A549 (cell line): ENCODE measurements at regions not wholly inside any gene's neighbourhood (a gene's known extent, or its start where the extent isn't known, plus 50 kb on each side); places are given as distances from the start of the nearest gene placed in this dataset.

ENCODE experiments used
- ATAC-seq, 2 experiments: fragments of 200-7000 bp in 1 of 2; fragments of >200 bp in 1 of 2; cut with Nextera tagmentation in 1 of 2; cut with Tn5 transposase in 1 of 2; 3 replicates each; pipeline versions ENCODE4 v1.8.0 to v1.9.1; 2018 to 2020; ENCODE audit warnings: mild to moderate bottlenecking in 1 of 2, moderate library complexity in 1 of 2
- CTCF ChIA-PET: fragments of 300-600 bp; sonication (Branson Sonifier 250); formaldehyde crosslinking; extraction: SDS; loops from one replicate; lab custom pipeline; 2021; ENCODE audit warnings: antibody characterized with exemption, inconsistent platforms; lab: Yijun Ruan, JAX
- POLR2A ChIA-PET: fragments of 350-600 bp; formaldehyde crosslinking; extraction: SDS; loops from one replicate; lab custom pipeline; 2021; ENCODE audit warnings: antibody characterized with exemption, inconsistent platforms; lab: Yijun Ruan, JAX
- DNase-seq, 2 experiments: peaks; one replicate each; pipeline versions ENCODE4 v3.0.0 to v3.0.0-alpha.2; 2011 to 2016; ENCODE audit warnings: low read depth in 1 of 2, low spot score in 1 of 2
- FAIRE-seq: peaks from 2 replicates; lab custom pipeline; 2011; peaks lifted over from hg19 to GRCh38; lab: Jason Lieb, UNC
- H3K27ac ChIP-seq, 2 experiments: fragments of >200 bp; sonication (Bioruptor Twin); formaldehyde crosslinking; 3 replicates each; pipeline ENCODE4 v1.5.1; 2016 to 2017
- H3K4me1 ChIP-seq: fragments of >200 bp; sonication (Bioruptor Twin); formaldehyde crosslinking; 3 replicates; pipeline ENCODE4 v1.6.1; 2016
- H3K4me2 ChIP-seq: fragments of >200 bp; sonication (Bioruptor Twin); formaldehyde crosslinking; 3 replicates; pipeline ENCODE4 v1.6.1; 2016
- H3K4me3 ChIP-seq: fragments of >200 bp; sonication (Bioruptor Twin); formaldehyde crosslinking; 3 replicates; pipeline ENCODE4 v1.5.1; 2016
- H3K9me3 ChIP-seq: fragments of >200 bp; sonication (Bioruptor Twin); formaldehyde crosslinking; 3 replicates; pipeline ENCODE4 v1.6.1; 2016
- BHLHE40 ChIP-seq: IDR thresholded peaks from 2 replicates; pipeline ENCODE4 v1.6.1; 2012; ENCODE audit warnings: low read depth, low read length, inconsistent platforms
- CHD2 ChIP-seq: fragments of 150-350 bp; IDR thresholded peaks from 2 replicates; pipeline ENCODE4 v1.6.1; 2014; ENCODE audit warnings: low read length; ENCODE audit not compliant: partially characterized antibody
- CTCF ChIP-seq: fragments of >200 bp; sonication (Bioruptor Twin); formaldehyde crosslinking; IDR thresholded peaks from 3 replicates; pipeline ENCODE4 v1.5.1; 2016
- ELK1 ChIP-seq: fragments of 150-350 bp; IDR thresholded peaks from 2 replicates; pipeline ENCODE4 v1.6.1; 2014; ENCODE audit warnings: low read depth, mild to moderate bottlenecking, low read length
- EP300 ChIP-seq, 2 experiments: fragments of >200 bp; sonication (Bioruptor Twin); formaldehyde crosslinking; IDR thresholded peaks; 2 replicates in 1 of 2; 3 replicates in 1 of 2; pipeline ENCODE4 v1.6.1; 2016 to 2017
- ESRRA ChIP-seq: fragments of 150-350 bp; IDR thresholded peaks from 2 replicates; pipeline ENCODE4 v1.6.1; 2014; ENCODE audit warnings: mild to moderate bottlenecking, low read length, borderline replicate concordance
- FOSB ChIP-seq: fragments of 250-450 bp; sonication (Bioruptor Pico); IDR thresholded peaks from 2 replicates; pipeline ENCODE4 v1.5.0; 2020; ENCODE audit warnings: mild to moderate bottlenecking, moderate library complexity
- FOSL2 ChIP-seq, 2 experiments: fragments of 450-650 bp in 1 of 2; fragments of >200 bp in 1 of 2; sonication (Bioruptor Twin) in 1 of 2; formaldehyde crosslinking; IDR thresholded peaks; 2 replicates each; pipeline versions ENCODE4 v1.5.0 to v1.6.1; 2016 to 2020; ENCODE audit warnings: mild to moderate bottlenecking in 1 of 2, moderate library complexity in 1 of 2
- FOXS1 ChIP-seq: fragments of 250-450 bp; sonication (Bioruptor Pico); IDR thresholded peaks from 2 replicates; pipeline ENCODE4 v1.5.0; 2020; ENCODE audit warnings: mild to moderate bottlenecking, moderate library complexity
- GATA3 ChIP-seq: IDR thresholded peaks from 2 replicates; pipeline ENCODE4 v1.6.1; 2012; ENCODE audit warnings: borderline replicate concordance
- HDAC2 ChIP-seq: fragments of 200-600 bp; sonication (generic); IDR thresholded peaks from 2 replicates; pipeline ENCODE4 v1.6.1; 2016
- HMGXB4 ChIP-seq: fragments of 250-450 bp; sonication (Bioruptor Pico); IDR thresholded peaks from 2 replicates; pipeline ENCODE4 v1.5.0; 2021; ENCODE audit warnings: mild to moderate bottlenecking, moderate library complexity, borderline replicate concordance
- JUNB ChIP-seq: fragments of >200 bp; sonication (Bioruptor Twin); formaldehyde crosslinking; IDR thresholded peaks from 2 replicates; pipeline ENCODE4 v1.6.1; 2016
- KDM1A ChIP-seq: fragments of 200-600 bp; sonication (generic); IDR thresholded peaks from 2 replicates; pipeline ENCODE4 v1.6.1; 2016; ENCODE audit warnings: low read depth, mild to moderate bottlenecking
- PBX3 ChIP-seq: IDR thresholded peaks from 2 replicates; pipeline ENCODE4 v1.6.1; 2012
- PHF8 ChIP-seq: fragments of 200-600 bp; sonication (generic); IDR thresholded peaks from 2 replicates; pipeline ENCODE4 v1.6.1; 2016; ENCODE audit warnings: low read depth, mild to moderate bottlenecking, antibody characterized with exemption, moderate library complexity, borderline replicate concordance
- POLR2A ChIP-seq: IDR thresholded peaks from 2 replicates; pipeline ENCODE4 v1.6.1; 2012; ENCODE audit warnings: mild to moderate bottlenecking, low read length
- RFX5 ChIP-seq: fragments of 450-650 bp; IDR thresholded peaks from 2 replicates; pipeline ENCODE4 v1.7.1; 2014; ENCODE audit warnings: antibody characterized with exemption, mild to moderate bottlenecking, moderate library complexity
- SMC3 ChIP-seq: fragments of >200 bp; sonication (Bioruptor Twin); formaldehyde crosslinking; IDR thresholded peaks from 3 replicates; pipeline ENCODE4 v1.6.1; 2018; ENCODE audit warnings: inconsistent platforms
- SREBF2 ChIP-seq: fragments of 450-650 bp; IDR thresholded peaks from 2 replicates; pipeline ENCODE4 v1.6.1; 2014; ENCODE audit warnings: mild to moderate bottlenecking, moderate library complexity
- TFCP2L1 ChIP-seq: fragments of 250-450 bp; sonication (Bioruptor Pico); IDR thresholded peaks from 2 replicates; pipeline ENCODE4 v1.5.0; 2021; ENCODE audit warnings: mild to moderate bottlenecking
- ZC3H11A ChIP-seq: fragments of 450-650 bp; IDR thresholded peaks from 2 replicates; pipeline ENCODE4 v1.6.1; 2014; ENCODE audit warnings: antibody characterized with exemption, mild to moderate bottlenecking
- ZFP36 ChIP-seq: fragments of 450-650 bp; IDR thresholded peaks from 2 replicates; pipeline ENCODE4 v1.6.1; 2014; ENCODE audit warnings: borderline replicate concordance; ENCODE audit not compliant: partially characterized antibody
- ZNF302 ChIP-seq: fragments of 250-450 bp; sonication (Bioruptor Pico); IDR thresholded peaks from 2 replicates; pipeline ENCODE4 v1.9.0; 2021; ENCODE audit warnings: inconsistent platforms, mild to moderate bottlenecking, moderate library complexity
- ZSCAN20 ChIP-seq: fragments of 250-450 bp; sonication (Bioruptor Pico); IDR thresholded peaks from 2 replicates; pipeline ENCODE4 v1.8.0; 2022; ENCODE audit warnings: mild to moderate bottlenecking, moderate library complexity
- whole genome bisulfite sequencing: methylation state at CpG from one replicate; pipeline ENCODE4 v1.1.6; 2017; ENCODE audit errors: missing lambda C conversion rate; 5-methylcytosine and 5-hydroxymethylcytosine counted together

- H3K4me2 ChIP-seq: no peak overlapping the region
- no peak overlapping the region for H3K4me3 ChIP-seq
- CTCF ChIA-PET: no interaction called here
- 0% methylated on average over 1 of the region's 4 CpGs for WGBS
- FAIRE-seq (no peak), DNase-seq (no peak), ATAC-seq (no peak)
- H3K4me1 ChIP-seq: no peaks in the 10 kb centered on the region
- no peak for TF ChIP-seq ZNF302 (CRISPR knock-in tag)
- TF ChIP-seq EP300 (IDR thresholded peaks at IDR 0.05): no peak
- TF ChIP-seq CTCF: no peak
- no peaks in the 10 kb centered on the region for H3K9me3 ChIP-seq
- H3K27ac ChIP-seq: no peak overlapping the region
- POLR2A ChIA-PET: no interaction called here
Observed at GRCh38 chr1:95701450-95702173, 467.6 kb downstream of the RWDD3 start.

GRCh38 chr1:95703046-95703445, 469.0 kb downstream of the RWDD3 start:
- TF ChIP-seq GATA3 (no peak), ELK1 (no peak), SREBF2 (no peak), BHLHE40 (no peak), FOSL2 (IDR thresholded peaks at IDR 0.05) (no peak), FOSL2 (CRISPR knock-in tag; IDR thresholded peaks at IDR 0.05) (no peak), PHF8 (no peak), TFCP2L1 (CRISPR knock-in tag) (no peak), ZC3H11A (no peak)
- no peak overlapping the region for H3K4me2 ChIP-seq
- POLR2A ChIA-PET: no interaction called here
- no peaks in the 10 kb centered on the region for H3K9me3 ChIP-seq
- CTCF ChIA-PET: no interaction called here
- ATAC-seq (no peak), FAIRE-seq (no peak), DNase-seq (no peak)
- H3K4me3 ChIP-seq: no peak overlapping the region
- H3K27ac ChIP-seq: no peak overlapping the region
- H3K4me1 ChIP-seq: no peaks in the 10 kb centered on the region

GRCh38 chr1:95716097-95716496, 482.1 kb downstream of the RWDD3 start:
- CTCF ChIA-PET: no interaction called here
- no peak for FAIRE-seq
- WGBS: 2% methylated on average over 3 of the region's 3 CpGs
- POLR2A ChIA-PET: no interaction called here
- Histone ChIP-seq H3K4me2 (no peak overlapping the region), H3K27ac (no peak overlapping the region), H3K4me1 (no peaks in the 10 kb centered on the region), H3K9me3 (no peaks in the 10 kb centered on the region), H3K4me3 (no peak overlapping the region)
- ATAC-seq: no peak
- DNase-seq: no peak
- TF ChIP-seq RFX5: no peak

GRCh38 chr1:95716550-95716949, 482.5 kb downstream of the RWDD3 start:
- no peaks in the 10 kb centered on the region for H3K4me1 ChIP-seq
- H3K27ac ChIP-seq: no peak overlapping the region
- TF ChIP-seq FOXS1 (CRISPR knock-in tag) (no peak), CHD2 (no peak), SMC3 (no peak), PBX3 (no peak), HDAC2 (no peak), TFCP2L1 (CRISPR knock-in tag) (no peak), BHLHE40 (no peak), ZSCAN20 (no peak), FOSB (CRISPR knock-in tag) (no peak), KDM1A (no peak), HMGXB4 (no peak), ESRRA (no peak), ZC3H11A (no peak), POLR2A (no peak), ZFP36 (no peak), JUNB (no peak)
- POLR2A ChIA-PET: no interaction called here
- DNase-seq: no peak
- no peaks in the 10 kb centered on the region for H3K9me3 ChIP-seq
- CTCF ChIA-PET: no interaction called here
- no peak overlapping the region for H3K4me3 ChIP-seq
- no peak overlapping the region for H3K4me2 ChIP-seq
- ATAC-seq: no peak
- whole genome bisulfite sequencing: 9% methylated on average over 5 of the region's 5 CpGs
- FAIRE-seq: no peak
